WTC11 (cell line): ENCODE measurements at regions not wholly inside any gene's neighbourhood (a gene's known extent, or its start where the extent isn't known, plus 50 kb on each side); places are given as distances from the start of the nearest gene placed in this dataset.
"Not testable (repeated sequence)": the region's sequence is repeated elsewhere in the genome, so short reads cannot be mapped to it uniquely, and the experiment has no call there.

Experiments
- ATAC-seq: fragments of 200-7000 bp; cut with Tn5 transposase; 2 replicates; pipeline ENCODE4 v1.10.0; 2021; ENCODE audit warnings: mild to moderate bottlenecking, moderate library complexity
- CTCF ChIA-PET: fragments of 300-600 bp; sonication (Branson Sonifier 250); formaldehyde crosslinking; loops from one replicate; lab custom pipeline; 2021; ENCODE audit warnings: antibody characterized with exemption; lab: Charles Lee
- POLR2A ChIA-PET: fragments of 350-600 bp; sonication (Branson Sonifier 250); formaldehyde crosslinking; loops from one replicate; lab custom pipeline; 2021; ENCODE audit warnings: antibody characterized with exemption; lab: Charles Lee
- DNase-seq: peaks from one replicate; pipeline ENCODE4 v3.0.0; 2021; ENCODE audit warnings: low spot score
- H3K27ac Mint-ChIP-seq: 2 replicates; pipeline ENCODE4 v1.8.0; 2021; ENCODE audit warnings: mixed read lengths
- H3K27me3 Mint-ChIP-seq: 2 replicates; pipeline ENCODE4 v1.8.0; 2021; ENCODE audit warnings: low read depth, mild to moderate bottlenecking, moderate library complexity, mixed read lengths
- H3K36me3 Mint-ChIP-seq: 2 replicates; pipeline ENCODE4 v1.8.0; 2021; ENCODE audit warnings: mixed read lengths
- H3K4me1 Mint-ChIP-seq: 2 replicates; pipeline ENCODE4 v1.8.0; 2022; ENCODE audit warnings: mixed read lengths
- H3K4me3 Mint-ChIP-seq: 2 replicates; pipeline ENCODE4 v1.8.0; 2021; ENCODE audit warnings: mild to moderate bottlenecking, moderate library complexity, mixed read lengths
- H3K9me3 Mint-ChIP-seq: 2 replicates; pipeline ENCODE4 v1.8.0; 2021; ENCODE audit warnings: mixed read lengths
- AR ChIP-seq: fragments of 250-450 bp; sonication (Bioruptor Pico); IDR thresholded peaks from 2 replicates; pipeline ENCODE4 v1.9.0; 2021; ENCODE audit warnings: mild to moderate bottlenecking
- CBFB ChIP-seq: sonication (generic); formaldehyde crosslinking; IDR thresholded peaks from 2 replicates; pipeline ENCODE4 v1.8.1; 2022; ENCODE audit warnings: mild to moderate bottlenecking, low read depth, missing genetic modification reagents
- CREB1 ChIP-seq: sonication (generic); formaldehyde crosslinking; IDR thresholded peaks from 2 replicates; pipeline ENCODE4 v1.8.0; 2023; ENCODE audit warnings: mild to moderate bottlenecking, missing genetic modification reagents
- FOXJ3 ChIP-seq: sonication (generic); formaldehyde crosslinking; IDR thresholded peaks from 2 replicates; pipeline ENCODE4 v1.9.0; 2021; ENCODE audit warnings: missing genetic modification reagents, mild to moderate bottlenecking, borderline replicate concordance
- GTF2I ChIP-seq: fragments of 250-450 bp; sonication (Bioruptor Pico); conservative IDR thresholded peaks from 2 replicates; pipeline ENCODE4 v1.4.0; 2021; ENCODE audit warnings: mild to moderate bottlenecking
- IRF2 ChIP-seq: sonication (generic); formaldehyde crosslinking; IDR thresholded peaks from 2 replicates; pipeline ENCODE4 v1.8.0; 2022; ENCODE audit warnings: low read depth, missing genetic modification reagents, borderline replicate concordance
- JAZF1 ChIP-seq: fragments of 250-450 bp; sonication (Bioruptor Pico); IDR thresholded peaks from 2 replicates; pipeline ENCODE4 v1.9.0; 2021; ENCODE audit warnings: moderate library complexity, mild to moderate bottlenecking, inconsistent platforms
- MLX ChIP-seq: sonication (generic); formaldehyde crosslinking; IDR thresholded peaks from 2 replicates; pipeline ENCODE4 v1.8.1; 2023; ENCODE audit warnings: mild to moderate bottlenecking, missing genetic modification reagents, moderate library complexity
- NFYB ChIP-seq: sonication (generic); formaldehyde crosslinking; conservative IDR thresholded peaks from 2 replicates; pipeline ENCODE4 v1.8.0; 2022; ENCODE audit warnings: low read depth, missing genetic modification reagents
- NR2C2 ChIP-seq: sonication (generic); formaldehyde crosslinking; IDR thresholded peaks from 2 replicates; pipeline ENCODE4 v1.8.0; 2022; ENCODE audit warnings: mild to moderate bottlenecking, missing genetic modification reagents
- PREB ChIP-seq: sonication (generic); formaldehyde crosslinking; IDR thresholded peaks from 2 replicates; pipeline ENCODE4 v1.8.1; 2022; ENCODE audit warnings: mild to moderate bottlenecking, missing genetic modification reagents, moderate library complexity, borderline replicate concordance
- SMAD3 ChIP-seq: sonication (generic); formaldehyde crosslinking; IDR thresholded peaks from 2 replicates; pipeline ENCODE4 v1.8.0; 2022; ENCODE audit warnings: missing genetic modification reagents, mild to moderate bottlenecking, borderline replicate concordance
- TEAD1 ChIP-seq: sonication (generic); formaldehyde crosslinking; IDR thresholded peaks from 2 replicates; pipeline ENCODE4 v1.8.0; 2022; ENCODE audit warnings: mild to moderate bottlenecking, missing genetic modification reagents
- TP53 ChIP-seq: sonication (generic); formaldehyde crosslinking; IDR thresholded peaks from 2 replicates; pipeline ENCODE4 v1.8.1; 2023; ENCODE audit warnings: mild to moderate bottlenecking, missing genetic modification reagents
- ZBTB43 ChIP-seq: sonication (generic); formaldehyde crosslinking; IDR thresholded peaks from 2 replicates; pipeline ENCODE4 v1.8.1; 2023; ENCODE audit warnings: mild to moderate bottlenecking, missing genetic modification reagents
- ZMAT4 ChIP-seq: fragments of 250-450 bp; sonication (Bioruptor Pico); IDR thresholded peaks from 2 replicates; pipeline ENCODE4 v1.9.0; 2021; ENCODE audit warnings: mild to moderate bottlenecking
- ZNF416 ChIP-seq: fragments of 250-450 bp; sonication (Bioruptor Pico); IDR thresholded peaks from 2 replicates; pipeline ENCODE4 v1.9.0; 2021; ENCODE audit warnings: mild to moderate bottlenecking, inconsistent platforms
- ZNF423 ChIP-seq: fragments of 250-450 bp; sonication (Bioruptor Pico); IDR thresholded peaks from 2 replicates; pipeline ENCODE4 v2.1.2; 2022; ENCODE audit warnings: mild to moderate bottlenecking, moderate library complexity
- ZSCAN18 ChIP-seq: fragments of 250-450 bp; sonication (Bioruptor Pico); IDR thresholded peaks from 2 replicates; pipeline ENCODE4 v2.1.2; 2022; ENCODE audit warnings: mild to moderate bottlenecking, moderate library complexity

GRCh38 chr6:11934638-11935037 is 77.5 kb upstream of the HIVEP1 start:
- peaks cover 16% of the 10 kb centered on the region for H3K36me3 Mint-ChIP-seq
- no peak overlapping the region for H3K4me3 Mint-ChIP-seq
- DNase-seq (no peak), ATAC-seq (no peak)
- no peaks in the 10 kb centered on the region for H3K27me3 Mint-ChIP-seq
- POLR2A ChIA-PET = no interaction called here
- peaks cover 13% of the 10 kb centered on the region for H3K4me1 Mint-ChIP-seq
- H3K27ac Mint-ChIP-seq = no peak overlapping the region
- H3K9me3 Mint-ChIP-seq = peaks cover 16% of the 10 kb centered on the region
- CTCF ChIA-PET = no interaction called here
- TF ChIP-seq GTF2I (CRISPR knock-in tag) (no peak), AR (CRISPR knock-in tag) (no peak), ZBTB43 (CRISPR knock-in tag) (no peak), CBFB (no peak)
- TF ChIP-seq, all 79 proteins: peak for 0

GRCh38 chr6:11932892-11933291 is 79.2 kb upstream of the HIVEP1 start:
- ATAC-seq, POLR2A ChIA-PET, H3K27me3 Mint-ChIP-seq, H3K4me1 Mint-ChIP-seq, H3K4me3 Mint-ChIP-seq, CTCF ChIA-PET, DNase-seq, H3K27ac Mint-ChIP-seq: not testable (repeated sequence)
- Mint-ChIP-seq H3K9me3 (peaks cover 16% of the 10 kb centered on the region), H3K36me3 (peaks cover 16% of the 10 kb centered on the region)

- CTCF ChIA-PET = interaction anchor here (0.5 to 1.1 kb wide), 3 partner anchors 16 to 938 kb away, joined by 3 to 4 read pairs (median 3); no protein-coding TSS in a partner anchor
- POLR2A ChIA-PET = no interaction called here
- H3K9me3 Mint-ChIP-seq = peaks cover 16% of the 10 kb centered on the region
- peaks cover 16% of the 10 kb centered on the region for H3K36me3 Mint-ChIP-seq
- ATAC-seq (no peak), DNase-seq (no peak)
- H3K4me3 Mint-ChIP-seq = no peak overlapping the region
- H3K4me1 Mint-ChIP-seq = peaks cover 10% of the 10 kb centered on the region
- no peak overlapping the region for H3K27ac Mint-ChIP-seq
- no peaks in the 10 kb centered on the region for H3K27me3 Mint-ChIP-seq
- TF ChIP-seq SMAD3 (no peak), ZNF423 (CRISPR knock-in tag) (no peak), ZBTB43 (CRISPR knock-in tag) (no peak), MLX (no peak), JAZF1 (no peak), PREB (CRISPR knock-in tag) (no peak), TEAD1 (CRISPR knock-in tag) (no peak), CREB1 (no peak), NR2C2 (CRISPR knock-in tag) (no peak), FOXJ3 (CRISPR knock-in tag) (no peak), ZMAT4 (no peak), ZSCAN18 (CRISPR knock-in tag) (no peak), TP53 (no peak), ZNF416 (no peak), NFYB (CRISPR knock-in tag) (no peak), IRF2 (CRISPR knock-in tag) (no peak)
Observed at GRCh38 chr6:11931296-11932035, 80.6 kb upstream of the HIVEP1 start.
